ENCODE measurements at regions not wholly inside any gene's neighbourhood (a gene's known extent, or its start where the extent isn't known, plus 50 kb on each side); places are given as distances from the start of the nearest gene placed in this dataset.

DNA sequence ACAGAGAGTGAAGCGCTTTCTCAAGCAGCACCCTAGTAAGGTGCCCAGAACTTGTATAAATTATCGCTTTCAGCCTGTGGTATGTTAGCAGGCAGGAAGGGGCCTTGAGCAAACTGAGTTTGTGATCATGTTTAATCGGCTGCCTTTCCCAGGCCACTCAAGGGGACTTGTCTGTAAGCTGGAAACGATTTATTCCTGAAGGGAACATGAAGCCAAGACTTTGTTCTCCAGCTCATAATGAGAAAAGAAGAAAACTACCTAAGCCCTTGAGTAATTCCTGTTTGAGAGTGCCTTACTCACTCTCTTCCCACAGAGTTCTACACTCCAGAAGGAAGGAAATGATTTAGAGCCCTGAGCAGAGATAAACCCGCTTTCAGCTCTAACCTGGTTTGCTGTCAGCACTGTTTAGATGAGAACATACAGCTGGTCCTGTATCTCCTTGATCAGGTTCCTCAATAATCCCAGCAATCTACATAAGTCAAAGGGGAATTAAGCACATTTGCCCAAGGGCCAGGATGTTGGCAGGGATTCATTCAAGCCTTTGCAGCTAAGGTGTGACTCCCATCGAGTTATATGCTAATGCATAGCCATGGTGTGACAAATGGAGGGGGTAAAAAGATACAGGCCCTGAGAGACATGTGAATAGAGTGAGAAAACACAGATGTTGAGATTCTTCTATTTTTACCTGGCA is 187.7 kb upstream of the SLC24A5 start:
- TF ChIP-seq POLR2AphosphoS5 (IDR thresholded peaks at IDR 0.05; ENCODE audit: low read depth, low read length) (no peak), FOXP2 (optimal IDR thresholded peaks at IDR 0.05; ENCODE audit: borderline replicate concordance, extremely low read depth, extremely low read length, insufficient read depth) (no peak)
- TF ChIP-seq, protein P1, sequence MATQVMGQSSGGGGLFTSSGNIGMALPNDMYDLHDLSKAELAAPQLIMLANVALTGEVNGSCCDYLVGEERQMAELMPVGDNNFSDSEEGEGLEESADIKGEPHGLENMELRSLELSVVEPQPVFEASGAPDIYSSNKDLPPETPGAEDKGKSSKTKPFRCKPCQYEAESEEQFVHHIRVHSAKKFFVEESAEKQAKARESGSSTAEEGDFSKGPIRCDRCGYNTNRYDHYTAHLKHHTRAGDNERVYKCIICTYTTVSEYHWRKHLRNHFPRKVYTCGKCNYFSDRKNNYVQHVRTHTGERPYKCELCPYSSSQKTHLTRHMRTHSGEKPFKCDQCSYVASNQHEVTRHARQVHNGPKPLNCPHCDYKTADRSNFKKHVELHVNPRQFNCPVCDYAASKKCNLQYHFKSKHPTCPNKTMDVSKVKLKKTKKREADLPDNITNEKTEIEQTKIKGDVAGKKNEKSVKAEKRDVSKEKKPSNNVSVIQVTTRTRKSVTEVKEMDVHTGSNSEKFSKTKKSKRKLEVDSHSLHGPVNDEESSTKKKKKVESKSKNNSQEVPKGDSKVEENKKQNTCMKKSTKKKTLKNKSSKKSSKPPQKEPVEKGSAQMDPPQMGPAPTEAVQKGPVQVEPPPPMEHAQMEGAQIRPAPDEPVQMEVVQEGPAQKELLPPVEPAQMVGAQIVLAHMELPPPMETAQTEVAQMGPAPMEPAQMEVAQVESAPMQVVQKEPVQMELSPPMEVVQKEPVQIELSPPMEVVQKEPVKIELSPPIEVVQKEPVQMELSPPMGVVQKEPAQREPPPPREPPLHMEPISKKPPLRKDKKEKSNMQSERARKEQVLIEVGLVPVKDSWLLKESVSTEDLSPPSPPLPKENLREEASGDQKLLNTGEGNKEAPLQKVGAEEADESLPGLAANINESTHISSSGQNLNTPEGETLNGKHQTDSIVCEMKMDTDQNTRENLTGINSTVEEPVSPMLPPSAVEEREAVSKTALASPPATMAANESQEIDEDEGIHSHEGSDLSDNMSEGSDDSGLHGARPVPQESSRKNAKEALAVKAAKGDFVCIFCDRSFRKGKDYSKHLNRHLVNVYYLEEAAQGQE (IDR thresholded peaks at IDR 0.05; ENCODE audit: insufficient read depth in 1 of 2, low read depth in 2 of 2, low read length in 2 of 2) = no peak

Measured in PFSK-1 (cell line).